ENCODE measurements at regions not wholly inside any gene's neighbourhood (a gene's known extent, or its start where the extent isn't known, plus 50 kb on each side); places are given as distances from the start of the nearest gene placed in this dataset.

GRCh38 chr6:99811636-99812035 is 182.4 kb downstream of the MCHR2 start:
- TF ChIP-seq, protein P1, sequence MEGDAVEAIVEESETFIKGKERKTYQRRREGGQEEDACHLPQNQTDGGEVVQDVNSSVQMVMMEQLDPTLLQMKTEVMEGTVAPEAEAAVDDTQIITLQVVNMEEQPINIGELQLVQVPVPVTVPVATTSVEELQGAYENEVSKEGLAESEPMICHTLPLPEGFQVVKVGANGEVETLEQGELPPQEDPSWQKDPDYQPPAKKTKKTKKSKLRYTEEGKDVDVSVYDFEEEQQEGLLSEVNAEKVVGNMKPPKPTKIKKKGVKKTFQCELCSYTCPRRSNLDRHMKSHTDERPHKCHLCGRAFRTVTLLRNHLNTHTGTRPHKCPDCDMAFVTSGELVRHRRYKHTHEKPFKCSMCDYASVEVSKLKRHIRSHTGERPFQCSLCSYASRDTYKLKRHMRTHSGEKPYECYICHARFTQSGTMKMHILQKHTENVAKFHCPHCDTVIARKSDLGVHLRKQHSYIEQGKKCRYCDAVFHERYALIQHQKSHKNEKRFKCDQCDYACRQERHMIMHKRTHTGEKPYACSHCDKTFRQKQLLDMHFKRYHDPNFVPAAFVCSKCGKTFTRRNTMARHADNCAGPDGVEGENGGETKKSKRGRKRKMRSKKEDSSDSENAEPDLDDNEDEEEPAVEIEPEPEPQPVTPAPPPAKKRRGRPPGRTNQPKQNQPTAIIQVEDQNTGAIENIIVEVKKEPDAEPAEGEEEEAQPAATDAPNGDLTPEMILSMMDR (IDR thresholded peaks at IDR 0.05), result no peak
- TF ChIP-seq GABPA (IDR thresholded peaks at IDR 0.05; ENCODE audit: low read depth) (no peak), POLR2AphosphoS5 (IDR thresholded peaks at IDR 0.05; ENCODE audit: low read depth, low read length) (no peak), MEF2A (IDR thresholded peaks at IDR 0.05; ENCODE audit: borderline replicate concordance, low read depth) (no peak), EZH2phosphoT487 (IDR thresholded peaks at IDR 0.05; ENCODE audit: borderline replicate concordance, low read depth) (no peak), REST (IDR thresholded peaks at IDR 0.05; ENCODE audit: low read depth, low read length) (no peak), RFX5 (IDR thresholded peaks at IDR 0.05; ENCODE audit: low read length) (no peak), GATA2 (CRISPR knock-in tag; IDR thresholded peaks at IDR 0.05) (no peak)
- TF ChIP-seq, protein P2, sequence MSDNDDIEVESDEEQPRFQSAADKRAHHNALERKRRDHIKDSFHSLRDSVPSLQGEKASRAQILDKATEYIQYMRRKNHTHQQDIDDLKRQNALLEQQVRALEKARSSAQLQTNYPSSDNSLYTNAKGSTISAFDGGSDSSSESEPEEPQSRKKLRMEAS (IDR thresholded peaks at IDR 0.05; ENCODE audit: low read depth), result no peak

Data from SK-N-SH (cell line).